ENCODE measurements at regions not wholly inside any gene's neighbourhood (a gene's known extent, or its start where the extent isn't known, plus 50 kb on each side); places are given as distances from the start of the nearest gene placed in this dataset.

DNA sequence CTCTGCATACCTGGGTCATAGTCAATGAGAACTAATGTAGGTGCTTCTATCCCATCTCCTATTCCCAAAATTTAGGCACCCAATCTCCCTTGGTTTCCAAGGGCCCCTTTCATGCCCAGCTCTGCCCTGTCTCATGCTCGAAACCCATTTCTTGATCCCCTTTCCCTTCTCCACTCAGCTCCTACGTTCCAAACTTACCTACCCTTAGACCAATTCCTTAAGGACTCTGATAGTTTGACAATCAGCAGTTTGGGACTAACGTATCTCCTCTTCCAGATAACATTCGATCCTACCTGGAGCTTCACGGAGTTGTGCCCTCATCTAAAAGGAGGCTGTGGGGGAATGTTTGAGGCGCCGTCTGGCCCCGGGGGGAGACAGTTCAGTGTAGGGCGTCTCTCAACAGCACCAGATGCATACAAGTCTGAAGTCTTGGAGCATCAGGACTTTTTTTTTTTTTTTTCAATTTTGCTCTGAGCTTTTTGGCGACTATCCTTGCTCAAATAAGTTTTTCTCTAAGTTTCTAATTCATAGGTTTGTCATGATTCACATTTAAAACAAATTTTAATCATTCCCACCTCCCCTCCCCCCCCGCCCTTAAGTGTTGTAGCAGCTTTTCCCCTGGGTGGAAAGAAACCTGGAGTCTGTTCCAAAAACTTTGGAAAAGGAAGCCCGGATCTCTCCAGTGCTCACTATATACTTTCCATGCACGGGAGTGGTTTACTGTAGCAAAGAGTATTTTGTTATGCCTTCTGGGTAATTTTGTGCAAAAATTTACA, 141.2 kb upstream of the LGALSL start:
- Histone ChIP-seq H3K4me3 (ENCODE audit: low read depth in 1 of 2, low read length in 2 of 2) (no peak overlapping the region), H3K9ac (ENCODE audit: low read depth in 1 of 2, low read length in 2 of 2) (no peak overlapping the region)

DNA sequence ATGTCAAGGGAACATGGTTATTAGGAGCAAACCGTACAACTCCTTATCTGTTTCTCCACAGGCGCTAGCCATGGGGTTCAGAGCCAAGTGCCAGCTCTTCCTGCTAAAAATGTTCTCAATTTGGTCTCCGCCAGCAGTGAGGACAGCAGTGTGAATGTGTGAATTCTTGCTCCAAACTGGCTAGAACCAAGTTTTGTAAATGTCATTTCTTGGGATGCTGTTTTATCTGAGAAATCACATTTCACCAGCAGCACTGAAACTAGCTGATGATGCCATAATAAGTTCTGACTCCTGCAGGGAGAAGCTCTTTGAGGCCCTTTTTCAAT, 140.6 kb upstream of the LGALSL start:
- Histone ChIP-seq H3K36me3 (ENCODE audit: control insufficient read depth in 1 of 2, insufficient read depth in 2 of 2, low read length in 2 of 2) (no peaks in the 10 kb centered on the region), H3K9ac (ENCODE audit: low read depth in 1 of 2, low read length in 2 of 2) (no peak overlapping the region), H3K4me1 (ENCODE audit: control insufficient read depth in 1 of 2, insufficient read depth in 2 of 2, low read length in 2 of 2) (peaks cover 4 to 11% of the 10 kb centered on the region in 2 donors), H3K27ac (ENCODE audit: low read depth, low read length) (no peak overlapping the region), H3K27me3 (ENCODE audit: control insufficient read depth in 1 of 2, insufficient read depth in 2 of 2, low read length in 2 of 2) (no peaks in the 10 kb centered on the region), H3K9me3 (ENCODE audit: control insufficient read depth in 1 of 2, low read length in 2 of 2) (no peaks in the 10 kb centered on the region), H3K4me3 (ENCODE audit: low read depth in 1 of 2, low read length in 2 of 2) (no peak overlapping the region)

More for the DNA sequence above, 141.2 kb upstream of the LGALSL start:
- H3K4me1 ChIP-seq (ENCODE audit: control insufficient read depth in 1 of 2, insufficient read depth in 2 of 2, low read length in 2 of 2): peaks cover 4 to 11% of the 10 kb centered on the region in 2 donors
- no peak overlapping the region for H3K27ac ChIP-seq (ENCODE audit: low read depth, low read length)
- no peaks in the 10 kb centered on the region for H3K27me3 ChIP-seq (ENCODE audit: control insufficient read depth in 1 of 2, insufficient read depth in 2 of 2, low read length in 2 of 2)
- no peaks in the 10 kb centered on the region for H3K36me3 ChIP-seq (ENCODE audit: control insufficient read depth in 1 of 2, insufficient read depth in 2 of 2, low read length in 2 of 2)
- no peaks in the 10 kb centered on the region for H3K9me3 ChIP-seq (ENCODE audit: control insufficient read depth in 1 of 2, low read length in 2 of 2)

DNA sequence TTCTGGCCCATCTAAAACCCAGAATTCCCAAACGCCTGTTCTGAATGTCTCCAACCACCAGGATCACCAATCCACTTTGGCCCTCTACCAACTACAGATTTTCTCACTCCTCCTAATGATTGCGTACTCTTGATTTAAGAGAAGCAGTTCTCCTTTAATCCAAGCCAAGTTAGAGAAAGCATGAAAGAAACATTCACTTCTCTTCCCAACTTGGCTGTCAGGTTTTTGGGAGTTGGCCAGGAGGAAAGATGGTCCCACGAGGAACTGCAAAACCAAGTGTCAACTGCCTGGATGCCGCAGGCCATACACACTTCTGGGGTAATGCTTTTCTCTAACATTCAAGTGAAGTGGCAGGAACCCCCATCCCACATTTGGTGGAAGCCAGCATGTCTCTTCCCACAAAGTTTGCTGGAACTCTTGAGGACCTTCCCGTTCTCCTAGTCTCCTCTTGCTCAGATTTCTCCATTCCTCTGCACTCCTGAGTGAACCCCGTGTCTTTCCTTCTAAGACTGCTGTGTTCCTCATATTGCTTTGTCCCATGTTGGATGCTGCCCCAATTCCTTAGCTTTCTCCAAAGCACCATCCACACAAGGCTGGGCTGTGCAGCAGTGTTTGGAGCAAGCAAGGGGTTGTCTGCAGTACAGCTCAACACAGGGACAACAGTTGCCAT, 138.5 kb upstream of the LGALSL start:
- Histone ChIP-seq H3K36me3 (ENCODE audit: control insufficient read depth in 1 of 2, insufficient read depth in 2 of 2, low read length in 2 of 2) (no peaks in the 10 kb centered on the region), H3K4me1 (ENCODE audit: control insufficient read depth in 1 of 2, insufficient read depth in 2 of 2, low read length in 2 of 2) (peaks cover 4 to 11% of the 10 kb centered on the region in 2 donors), H3K27ac (ENCODE audit: low read depth, low read length) (no peak overlapping the region), H3K27me3 (ENCODE audit: control insufficient read depth in 1 of 2, insufficient read depth in 2 of 2, low read length in 2 of 2) (no peaks in the 10 kb centered on the region), H3K9ac (ENCODE audit: low read depth in 1 of 2, low read length in 2 of 2) (no peak overlapping the region), H3K4me3 (ENCODE audit: low read depth in 1 of 2, low read length in 2 of 2) (no peak overlapping the region), H3K9me3 (ENCODE audit: control insufficient read depth in 1 of 2, low read length in 2 of 2) (no peaks in the 10 kb centered on the region)

DNA sequence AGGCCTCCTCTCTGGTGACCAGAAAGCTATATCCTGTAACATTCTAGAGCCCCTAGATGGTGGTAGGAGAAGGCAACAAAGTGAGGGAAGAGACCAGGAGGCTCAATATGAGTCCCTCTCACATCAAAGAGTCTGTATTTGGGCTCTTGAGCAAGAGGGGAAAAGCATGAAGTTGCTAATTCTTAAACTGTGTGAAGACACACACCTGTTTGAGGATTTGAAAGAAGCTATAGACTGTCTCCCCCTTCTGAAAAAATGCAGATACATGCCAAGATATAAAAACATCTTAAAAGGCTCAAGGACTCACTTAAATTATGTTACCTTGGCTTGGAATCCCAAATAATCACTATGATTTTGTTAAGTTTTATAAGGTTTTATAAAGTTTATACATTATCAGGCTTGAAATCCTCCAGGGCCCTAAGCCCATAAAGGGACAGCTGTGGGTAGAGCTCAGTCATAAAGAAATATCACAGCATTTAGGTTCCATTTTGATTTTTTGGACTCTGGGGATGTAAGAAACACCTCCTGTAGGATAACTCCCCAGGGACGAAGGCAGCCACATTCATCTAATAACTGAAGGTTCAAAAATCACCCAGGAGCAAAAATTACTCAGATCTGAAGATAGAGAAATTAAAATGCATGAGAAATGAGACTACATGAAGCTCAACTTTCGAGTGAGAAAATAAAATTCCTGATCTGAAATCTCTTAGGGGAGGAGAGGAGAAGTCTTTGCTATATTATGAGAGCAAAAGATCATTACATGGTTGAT, 136.1 kb upstream of the LGALSL start:
- H3K27ac ChIP-seq (ENCODE audit: low read depth, low read length): no peak overlapping the region
- no peaks in the 10 kb centered on the region for H3K9me3 ChIP-seq (ENCODE audit: control insufficient read depth in 1 of 2, low read length in 2 of 2)
- no peak overlapping the region for H3K4me3 ChIP-seq (ENCODE audit: low read depth in 1 of 2, low read length in 2 of 2)

DNA sequence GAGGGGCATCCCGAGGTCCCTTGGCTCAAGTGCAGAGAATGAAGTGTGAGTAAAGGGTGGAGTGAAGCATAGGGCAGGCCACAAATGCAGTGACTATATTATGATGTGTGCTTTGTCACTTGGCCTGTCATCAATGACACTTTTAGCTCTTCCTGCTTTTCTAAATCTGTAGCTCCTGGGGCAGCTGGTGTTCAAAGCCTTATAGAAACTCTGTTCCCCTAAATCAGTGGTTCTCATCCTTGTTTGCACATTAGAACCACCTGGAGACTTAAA, 135.6 kb upstream of the LGALSL start:
- no peak overlapping the region for H3K27ac ChIP-seq (ENCODE audit: low read depth, low read length)
- no peaks in the 10 kb centered on the region for H3K9me3 ChIP-seq (ENCODE audit: control insufficient read depth in 1 of 2, low read length in 2 of 2)
- H3K4me1 ChIP-seq (ENCODE audit: control insufficient read depth in 1 of 2, insufficient read depth in 2 of 2, low read length in 2 of 2): no peaks in the 10 kb centered on the region
- no peaks in the 10 kb centered on the region for H3K27me3 ChIP-seq (ENCODE audit: control insufficient read depth in 1 of 2, insufficient read depth in 2 of 2, low read length in 2 of 2)
- no peak overlapping the region for H3K9ac ChIP-seq (ENCODE audit: low read depth in 1 of 2, low read length in 2 of 2)
- no peak overlapping the region for H3K4me3 ChIP-seq (ENCODE audit: low read depth in 1 of 2, low read length in 2 of 2)
- H3K36me3 ChIP-seq (ENCODE audit: control insufficient read depth in 1 of 2, insufficient read depth in 2 of 2, low read length in 2 of 2): no peaks in the 10 kb centered on the region

More for the DNA sequence above, 136.1 kb upstream of the LGALSL start:
- Histone ChIP-seq H3K36me3 (ENCODE audit: control insufficient read depth in 1 of 2, insufficient read depth in 2 of 2, low read length in 2 of 2) (no peaks in the 10 kb centered on the region), H3K27me3 (ENCODE audit: control insufficient read depth in 1 of 2, insufficient read depth in 2 of 2, low read length in 2 of 2) (no peaks in the 10 kb centered on the region), H3K4me1 (ENCODE audit: control insufficient read depth in 1 of 2, insufficient read depth in 2 of 2, low read length in 2 of 2) (no peaks in the 10 kb centered on the region), H3K9ac (ENCODE audit: low read depth in 1 of 2, low read length in 2 of 2) (no peak overlapping the region)

DNA sequence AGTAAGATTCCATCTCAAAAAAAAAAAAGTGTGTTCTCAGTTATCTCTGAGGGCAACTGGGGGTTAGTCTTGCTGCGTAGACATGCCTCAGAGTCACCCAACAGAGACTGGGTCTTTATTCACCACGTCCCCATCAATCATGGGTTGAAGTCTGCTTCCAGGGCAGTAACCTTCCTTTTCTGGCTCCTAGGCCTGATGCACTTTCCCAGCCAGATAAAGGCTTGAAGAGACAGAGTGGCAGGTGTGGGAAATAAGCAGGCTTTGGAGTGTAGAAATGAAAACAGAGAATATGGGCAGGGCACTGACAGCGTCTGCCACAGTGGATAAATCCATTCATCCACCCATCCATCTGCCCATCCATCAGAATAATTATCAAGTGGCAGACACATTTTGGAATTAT, 134.1 kb upstream of the LGALSL start:
- Histone ChIP-seq H3K4me1 (ENCODE audit: control insufficient read depth in 1 of 2, insufficient read depth in 2 of 2, low read length in 2 of 2) (no peaks in the 10 kb centered on the region), H3K36me3 (ENCODE audit: control insufficient read depth in 1 of 2, insufficient read depth in 2 of 2, low read length in 2 of 2) (no peaks in the 10 kb centered on the region), H3K27ac (ENCODE audit: low read depth, low read length) (no peak overlapping the region), H3K27me3 (ENCODE audit: control insufficient read depth in 1 of 2, insufficient read depth in 2 of 2, low read length in 2 of 2) (no peaks in the 10 kb centered on the region), H3K4me3 (ENCODE audit: low read depth in 1 of 2, low read length in 2 of 2) (no peak overlapping the region), H3K9ac (ENCODE audit: low read depth in 1 of 2, low read length in 2 of 2) (no peak overlapping the region), H3K9me3 (ENCODE audit: control insufficient read depth in 1 of 2, low read length in 2 of 2) (no peaks in the 10 kb centered on the region)

DNA sequence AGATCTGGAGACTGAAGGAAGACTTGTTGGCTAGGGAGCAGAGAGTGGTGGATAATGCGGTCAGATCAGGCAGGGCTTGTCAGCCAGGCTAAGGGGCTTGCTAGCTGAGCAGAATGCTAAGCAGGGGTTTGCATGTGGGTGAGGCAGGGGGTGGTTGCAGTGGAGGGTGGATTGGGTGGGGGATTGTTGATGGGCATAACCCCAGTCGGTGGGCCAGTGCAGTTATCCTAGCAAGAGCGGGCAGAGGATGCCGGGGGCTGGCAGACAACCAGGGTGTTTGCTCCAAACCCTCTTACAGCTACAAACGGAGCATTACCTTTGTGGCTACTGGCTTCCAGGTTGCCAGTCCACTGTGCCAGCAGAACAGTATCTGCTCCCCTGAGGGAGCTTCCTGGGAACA, 131.5 kb upstream of the LGALSL start:
- H3K27me3 ChIP-seq (ENCODE audit: control insufficient read depth in 1 of 2, insufficient read depth in 2 of 2, low read length in 2 of 2): no peaks in the 10 kb centered on the region
- no peak overlapping the region for H3K27ac ChIP-seq (ENCODE audit: low read depth, low read length)
- H3K36me3 ChIP-seq (ENCODE audit: control insufficient read depth in 1 of 2, insufficient read depth in 2 of 2, low read length in 2 of 2): no peaks in the 10 kb centered on the region
- H3K4me1 ChIP-seq (ENCODE audit: control insufficient read depth in 1 of 2, insufficient read depth in 2 of 2, low read length in 2 of 2): peaks cover 0 to 11% of the 10 kb centered on the region in 2 donors
- no peak overlapping the region for H3K9ac ChIP-seq (ENCODE audit: low read depth in 1 of 2, low read length in 2 of 2)
- no peaks in the 10 kb centered on the region for H3K9me3 ChIP-seq (ENCODE audit: control insufficient read depth in 1 of 2, low read length in 2 of 2)
- H3K4me3 ChIP-seq (ENCODE audit: low read depth in 1 of 2, low read length in 2 of 2): no peak overlapping the region

DNA sequence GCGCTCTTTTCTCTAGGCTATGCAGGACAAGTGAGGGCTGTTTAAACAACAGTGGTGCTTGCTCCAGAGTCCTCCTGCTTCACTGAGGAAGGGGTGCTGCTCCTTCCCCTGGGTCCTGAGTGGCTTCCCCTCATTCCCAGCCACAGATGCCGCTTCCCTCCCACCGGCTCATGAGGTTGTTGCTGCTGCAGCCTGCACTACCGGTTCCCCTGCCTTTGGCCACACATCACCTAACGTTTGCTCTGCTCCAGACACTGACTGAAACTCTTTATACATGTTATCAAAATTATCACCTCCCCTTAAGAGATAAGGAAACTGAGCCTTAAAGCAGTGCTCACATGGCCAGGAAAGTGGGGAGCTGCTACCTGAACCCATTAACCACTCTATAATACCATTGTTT, 130.8 kb upstream of the LGALSL start:
- H3K27me3 ChIP-seq (ENCODE audit: control insufficient read depth in 1 of 2, insufficient read depth in 2 of 2, low read length in 2 of 2): no peaks in the 10 kb centered on the region
- H3K9me3 ChIP-seq (ENCODE audit: control insufficient read depth in 1 of 2, low read length in 2 of 2): no peaks in the 10 kb centered on the region
- no peaks in the 10 kb centered on the region for H3K36me3 ChIP-seq (ENCODE audit: control insufficient read depth in 1 of 2, insufficient read depth in 2 of 2, low read length in 2 of 2)
- H3K27ac ChIP-seq (ENCODE audit: low read depth, low read length): no peak overlapping the region
- H3K9ac ChIP-seq (ENCODE audit: low read depth in 1 of 2, low read length in 2 of 2): no peak overlapping the region
- H3K4me1 ChIP-seq (ENCODE audit: control insufficient read depth in 1 of 2, insufficient read depth in 2 of 2, low read length in 2 of 2): peaks cover 2 to 15% of the 10 kb centered on the region in 2 donors
- H3K4me3 ChIP-seq (ENCODE audit: low read depth in 1 of 2, low read length in 2 of 2): no peak overlapping the region

DNA sequence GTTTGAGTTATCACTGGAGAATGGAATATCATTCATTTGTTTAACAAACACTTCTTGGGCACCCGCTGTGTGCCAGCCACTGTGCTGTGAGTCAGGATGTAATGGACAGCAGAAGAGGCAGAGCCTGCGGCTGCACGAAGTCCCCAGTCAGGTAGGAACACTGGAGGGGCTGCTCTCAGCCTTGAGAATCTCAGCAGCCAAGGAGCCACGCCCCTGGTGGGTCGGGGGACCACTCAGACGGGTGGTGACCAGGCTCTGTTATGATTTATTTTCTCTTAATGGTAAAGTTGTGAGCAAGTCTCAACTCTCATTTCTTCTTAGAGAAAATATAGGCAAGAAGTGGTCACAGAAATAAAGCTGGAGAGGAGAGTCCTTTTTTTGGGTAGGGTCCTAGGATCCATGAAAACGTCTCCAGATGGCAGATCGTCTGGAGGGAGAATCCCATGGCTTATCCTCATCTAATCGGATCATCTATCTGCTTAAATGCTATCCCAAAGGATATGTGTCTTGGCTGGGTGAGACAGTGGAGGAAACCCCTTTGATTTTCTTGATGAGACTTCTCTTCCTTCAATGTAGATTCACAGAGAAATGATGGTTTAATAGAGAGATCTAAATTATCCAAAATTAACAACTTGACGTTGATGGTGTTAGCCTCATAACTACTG, 129.1 kb upstream of the LGALSL start:
- no peaks in the 10 kb centered on the region for H3K9me3 ChIP-seq (ENCODE audit: control insufficient read depth in 1 of 2, low read length in 2 of 2)
- no peak overlapping the region for H3K27ac ChIP-seq (ENCODE audit: low read depth, low read length)
- no peaks in the 10 kb centered on the region for H3K27me3 ChIP-seq (ENCODE audit: control insufficient read depth in 1 of 2, insufficient read depth in 2 of 2, low read length in 2 of 2)
- no peaks in the 10 kb centered on the region for H3K36me3 ChIP-seq (ENCODE audit: control insufficient read depth in 1 of 2, insufficient read depth in 2 of 2, low read length in 2 of 2)
- H3K9ac ChIP-seq (ENCODE audit: low read depth in 1 of 2, low read length in 2 of 2): no peak overlapping the region
- H3K4me3 ChIP-seq (ENCODE audit: low read depth in 1 of 2, low read length in 2 of 2): no peak overlapping the region
- H3K4me1 ChIP-seq (ENCODE audit: control insufficient read depth in 1 of 2, insufficient read depth in 2 of 2, low read length in 2 of 2): peaks cover 12 to 22% of the 10 kb centered on the region in 2 donors

DNA sequence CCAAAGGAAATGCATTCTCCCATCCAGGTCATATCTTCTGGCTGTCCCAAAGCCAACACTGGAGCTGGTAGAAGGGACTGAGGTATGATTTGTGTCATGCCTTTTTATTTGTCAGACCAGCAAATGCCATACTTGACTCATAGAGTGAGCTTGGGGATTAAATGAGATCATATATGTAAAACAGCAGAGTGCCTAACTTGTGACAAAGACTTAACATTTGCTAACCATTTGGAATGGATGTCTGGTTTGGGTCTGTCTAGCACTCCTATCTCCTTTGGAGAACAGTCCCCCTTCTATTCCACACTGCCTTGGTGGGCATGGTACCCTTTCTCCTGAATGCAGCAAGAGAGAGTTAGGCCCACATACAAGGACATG, 128.5 kb upstream of the LGALSL start:
- Histone ChIP-seq H3K9ac (ENCODE audit: low read depth in 1 of 2, low read length in 2 of 2) (no peak overlapping the region), H3K9me3 (ENCODE audit: control insufficient read depth in 1 of 2, low read length in 2 of 2) (no peaks in the 10 kb centered on the region), H3K4me3 (ENCODE audit: low read depth in 1 of 2, low read length in 2 of 2) (no peak overlapping the region), H3K27ac (ENCODE audit: low read depth, low read length) (no peak overlapping the region), H3K4me1 (ENCODE audit: control insufficient read depth in 1 of 2, insufficient read depth in 2 of 2, low read length in 2 of 2) (peaks cover 18 to 28% of the 10 kb centered on the region in 2 donors), H3K27me3 (ENCODE audit: control insufficient read depth in 1 of 2, insufficient read depth in 2 of 2, low read length in 2 of 2) (no peaks in the 10 kb centered on the region), H3K36me3 (ENCODE audit: control insufficient read depth in 1 of 2, insufficient read depth in 2 of 2, low read length in 2 of 2) (no peaks in the 10 kb centered on the region)
